T47D (cell line): ENCODE measurements at regions not wholly inside any gene's neighbourhood (a gene's known extent, or its start where the extent isn't known, plus 50 kb on each side); places are given as distances from the start of the nearest gene placed in this dataset.

Source experiments
- DNase-seq, 2 experiments: peaks; one replicate each; pipeline versions ENCODE4 v3.0.0 to v3.0.0-alpha.2; 2011 to 2012; ENCODE audit warnings: low read depth in 1 of 2, low spot score in 1 of 2
- JUND ChIP-seq: IDR thresholded peaks from 2 replicates; pipeline ENCODE4 v1.6.1; 2012; ENCODE audit warnings: low read depth
- in situ Hi-C: cut with HindIII; loops from 2 replicates; pipeline ENCODE4 v1.10.0; 2016; ENCODE audit warnings: low sequenced_read_pairs, low pct_unique_long_range_greater_than_20kb

GRCh38 chr9:108212184-108212583, 643.6 kb downstream of the ACTL7B start:
- peak in 1 of 2 experiments; percentile 49 for DNase-seq
- in situ Hi-C loops: no loop called here
- TF ChIP-seq JUND: no peak

- in situ Hi-C loops: no loop called here
- no peak for TF ChIP-seq JUND
- no peak for DNase-seq
These were observed 644.3 kb downstream of the ACTL7B start for GRCh38 chr9:108211411-108211955.

GRCh38 chr9:108209132-108209685, 646.6 kb downstream of the ACTL7B start:
- in situ Hi-C loops: no loop called here

GRCh38 chr9:108207561-108208165, 648.1 kb downstream of the ACTL7B start:
- in situ Hi-C loops: no loop called here
- TF ChIP-seq JUND: no peak
- DNase-seq: no peak

More at GRCh38 chr9:108209132-108209685, 646.6 kb downstream of the ACTL7B start:
- TF ChIP-seq JUND: no peak
- DNase-seq: no peak

- DNase-seq: no peak
- in situ Hi-C loops: no loop called here
- no peak for TF ChIP-seq JUND
These were observed 650.5 kb downstream of the ACTL7B start for GRCh38 chr9:108205276-108205675.

GRCh38 chr9:108197899-108198298, 657.9 kb downstream of the ACTL7B start:
- TF ChIP-seq JUND: no peak
- in situ Hi-C loops: no loop called here
- no peak for DNase-seq

GRCh38 chr9:108197008-108197365, 658.8 kb downstream of the ACTL7B start:
- DNase-seq: no peak
- in situ Hi-C loops: no loop called here
- no peak for TF ChIP-seq JUND

- in situ Hi-C loops: no loop called here
- no peak for TF ChIP-seq JUND
- no peak for DNase-seq
These were observed 659.3 kb downstream of the ACTL7B start for GRCh38 chr9:108196332-108197007.

- in situ Hi-C loops: no loop called here
- peak in 1 of 2 experiments; percentile 52 for DNase-seq
- TF ChIP-seq JUND: no peak
These were observed 661.6 kb downstream of the ACTL7B start for GRCh38 chr9:108194154-108194553.

GRCh38 chr9:108193026-108193710, 662.6 kb downstream of the ACTL7B start:
- in situ Hi-C loops: no loop called here
- TF ChIP-seq JUND: no peak
- DNase-seq: no peak

- no peak for TF ChIP-seq JUND
- in situ Hi-C loops: no loop called here
- no peak for DNase-seq
These were observed 664.7 kb downstream of the ACTL7B start for GRCh38 chr9:108191065-108191464.

GRCh38 chr9:108188976-108189375, 666.8 kb downstream of the ACTL7B start:
- TF ChIP-seq JUND: no peak
- DNase-seq: no peak
- in situ Hi-C loops: no loop called here

- TF ChIP-seq JUND: no peak
- DNase-seq: no peak
- in situ Hi-C loops: no loop called here
These were observed 667.3 kb downstream of the ACTL7B start for GRCh38 chr9:108188482-108188881.
